ENCODE measurements at regions not wholly inside any gene's neighbourhood (a gene's known extent, or its start where the extent isn't known, plus 50 kb on each side); places are given as distances from the start of the nearest gene placed in this dataset.

DNA sequence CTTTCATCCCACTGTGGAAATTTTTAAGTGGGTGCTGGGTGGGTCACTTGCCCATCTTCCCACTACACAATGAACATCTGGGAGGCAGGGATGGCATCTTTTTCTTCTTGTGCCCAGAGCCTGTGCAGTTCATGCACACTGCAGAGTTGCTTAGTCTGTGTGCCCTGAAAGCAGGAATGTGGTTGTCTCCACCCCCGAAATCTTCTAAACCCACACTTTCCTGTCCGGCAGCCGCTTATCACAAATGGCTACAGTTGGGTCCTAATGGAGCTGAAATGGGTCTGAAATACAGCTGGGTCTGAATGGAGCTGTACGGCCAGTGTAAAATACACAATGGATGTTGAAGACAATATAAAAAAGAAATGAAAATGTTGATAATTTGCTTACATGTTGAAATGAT lies 112.1 kb upstream of the PMEPA1 start:
- Histone ChIP-seq H3K9ac (ENCODE audit: low read length) (no peak overlapping the region), H3K4me3 (replicated peaks in 1 of 2; ENCODE audit: low read depth in 1 of 2, low read length in 2 of 2) (no peak overlapping the region), H3K9me3 (ENCODE audit: control insufficient read depth in 1 of 2, insufficient read depth in 1 of 2, low read depth in 1 of 2, low read length in 2 of 2) (no peaks in the 10 kb centered on the region), H3K4me2 (ENCODE audit: low read length) (no peak overlapping the region), H4K20me1 (ENCODE audit: insufficient read depth) (no peaks in the 10 kb centered on the region), H3K27me3 (ENCODE audit: insufficient read depth, low read length) (peaks cover 44% of the 10 kb centered on the region), H3K79me2 (ENCODE audit: insufficient read depth, low read length) (no peaks in the 10 kb centered on the region), H3K9me2 (ENCODE audit: insufficient read depth) (no peaks in the 10 kb centered on the region), H3K27ac (ENCODE audit: low read depth, low read length) (no peak overlapping the region), H3K4me1 (ENCODE audit: control insufficient read depth in 1 of 2, insufficient read depth in 2 of 2, low read length in 2 of 2) (no peaks in the 10 kb centered on the region), H2AFZ (ENCODE audit: low read depth, low read length, poor library complexity, severe bottlenecking) (no peak overlapping the region), H3K36me3 (ENCODE audit: control insufficient read depth in 1 of 2, insufficient read depth in 2 of 2, low read length in 2 of 2) (no peaks in the 10 kb centered on the region)
- no TSS peak for BruUV-seq (replicated peaks)
- intact Hi-C loops (cut with micrococcal nuclease), result no loop called here
- no peak for DNase-seq (ENCODE audit: low read depth, low spot score)
- ChIA-PET POLR2A (interaction anchor here (0.7 kb wide), 1 partner anchor 750 kb away, joined by 3 read pairs; no protein-coding TSS in a partner anchor), RAD21 (ENCODE audit: low non-redundant PET in 1 of 2, low total read pairs in 2 of 2, uncharacterized antibody in 2 of 2, unreplicated experiment in 2 of 2) (no interaction called here), CTCF (no interaction called here)
- TF ChIP-seq YY1 (IDR thresholded peaks at IDR 0.05; ENCODE audit: extremely low read depth, insufficient replicate concordance, low read depth, low read length) (no peak), JUND (IDR thresholded peaks at IDR 0.05) (no peak), CBX3 (IDR thresholded peaks at IDR 0.05; ENCODE audit: low read depth) (no peak), SRF (IDR thresholded peaks at IDR 0.05; ENCODE audit: low read depth) (no peak), CEBPB (IDR thresholded peaks at IDR 0.05; ENCODE audit: low read depth) (no peak), ZFX (IDR thresholded peaks at IDR 0.05) (no peak), ELF1 (IDR thresholded peaks at IDR 0.05; ENCODE audit: borderline replicate concordance, low read depth) (no peak), ZNF274 (IDR thresholded peaks at IDR 0.05; ENCODE audit: low read depth, low read length) (no peak), POLR2A (IDR thresholded peaks at IDR 0.05; ENCODE audit: borderline replicate concordance, extremely low read depth, insufficient read depth, insufficient read length) (no peak)
- TF ChIP-seq, protein P1, sequence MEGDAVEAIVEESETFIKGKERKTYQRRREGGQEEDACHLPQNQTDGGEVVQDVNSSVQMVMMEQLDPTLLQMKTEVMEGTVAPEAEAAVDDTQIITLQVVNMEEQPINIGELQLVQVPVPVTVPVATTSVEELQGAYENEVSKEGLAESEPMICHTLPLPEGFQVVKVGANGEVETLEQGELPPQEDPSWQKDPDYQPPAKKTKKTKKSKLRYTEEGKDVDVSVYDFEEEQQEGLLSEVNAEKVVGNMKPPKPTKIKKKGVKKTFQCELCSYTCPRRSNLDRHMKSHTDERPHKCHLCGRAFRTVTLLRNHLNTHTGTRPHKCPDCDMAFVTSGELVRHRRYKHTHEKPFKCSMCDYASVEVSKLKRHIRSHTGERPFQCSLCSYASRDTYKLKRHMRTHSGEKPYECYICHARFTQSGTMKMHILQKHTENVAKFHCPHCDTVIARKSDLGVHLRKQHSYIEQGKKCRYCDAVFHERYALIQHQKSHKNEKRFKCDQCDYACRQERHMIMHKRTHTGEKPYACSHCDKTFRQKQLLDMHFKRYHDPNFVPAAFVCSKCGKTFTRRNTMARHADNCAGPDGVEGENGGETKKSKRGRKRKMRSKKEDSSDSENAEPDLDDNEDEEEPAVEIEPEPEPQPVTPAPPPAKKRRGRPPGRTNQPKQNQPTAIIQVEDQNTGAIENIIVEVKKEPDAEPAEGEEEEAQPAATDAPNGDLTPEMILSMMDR (IDR thresholded peaks at IDR 0.05 in 2 of 3, conservative IDR thresholded peaks at IDR 0.05 in 1 of 3; ENCODE audit: borderline replicate concordance in 1 of 3, insufficient read depth in 1 of 3, low read depth in 2 of 3, low read length in 2 of 3), result no peak
- TF ChIP-seq, protein P2, sequence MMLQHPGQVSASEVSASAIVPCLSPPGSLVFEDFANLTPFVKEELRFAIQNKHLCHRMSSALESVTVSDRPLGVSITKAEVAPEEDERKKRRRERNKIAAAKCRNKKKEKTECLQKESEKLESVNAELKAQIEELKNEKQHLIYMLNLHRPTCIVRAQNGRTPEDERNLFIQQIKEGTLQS (IDR thresholded peaks at IDR 0.05), result no peak
- TF ChIP-seq, protein P3, sequence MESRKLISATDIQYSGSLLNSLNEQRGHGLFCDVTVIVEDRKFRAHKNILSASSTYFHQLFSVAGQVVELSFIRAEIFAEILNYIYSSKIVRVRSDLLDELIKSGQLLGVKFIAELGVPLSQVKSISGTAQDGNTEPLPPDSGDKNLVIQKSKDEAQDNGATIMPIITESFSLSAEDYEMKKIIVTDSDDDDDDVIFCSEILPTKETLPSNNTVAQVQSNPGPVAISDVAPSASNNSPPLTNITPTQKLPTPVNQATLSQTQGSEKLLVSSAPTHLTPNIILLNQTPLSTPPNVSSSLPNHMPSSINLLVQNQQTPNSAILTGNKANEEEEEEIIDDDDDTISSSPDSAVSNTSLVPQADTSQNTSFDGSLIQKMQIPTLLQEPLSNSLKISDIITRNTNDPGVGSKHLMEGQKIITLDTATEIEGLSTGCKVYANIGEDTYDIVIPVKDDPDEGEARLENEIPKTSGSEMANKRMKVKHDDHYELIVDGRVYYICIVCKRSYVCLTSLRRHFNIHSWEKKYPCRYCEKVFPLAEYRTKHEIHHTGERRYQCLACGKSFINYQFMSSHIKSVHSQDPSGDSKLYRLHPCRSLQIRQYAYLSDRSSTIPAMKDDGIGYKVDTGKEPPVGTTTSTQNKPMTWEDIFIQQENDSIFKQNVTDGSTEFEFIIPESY (IDR thresholded peaks at IDR 0.05; ENCODE audit: extremely low read depth, insufficient replicate concordance, low read length), result no peak
- no peak for ATAC-seq

Measured in HCT116 (cell line).